HepG2 (cell line): ENCODE measurements at regions not wholly inside any gene's neighbourhood (a gene's known extent, or its start where the extent isn't known, plus 50 kb on each side); places are given as distances from the start of the nearest gene placed in this dataset.

Experiments used
- HNRNPH1 ChIP-seq: fragments of 200-400 bp; formaldehyde crosslinking; optimal IDR thresholded peaks from 2 replicates; pipeline ENCODE3; 2017; ENCODE audit warnings: mild to moderate bottlenecking, low read depth, low read length
- NR3C1 ChIP-seq: sonication (generic); formaldehyde crosslinking; IDR thresholded peaks from 2 replicates; pipeline ENCODE4 v1.4.0; 2020; ENCODE audit warnings: missing genetic modification reagents
- POLR2A ChIP-seq, 2 experiments: IDR thresholded peaks; 2 replicates each; pipeline ENCODE4 v1.6.1; 2011; ENCODE audit warnings: low read depth in 2 of 2, low read length in 2 of 2, mild to moderate bottlenecking in 1 of 2, moderate library complexity in 1 of 2; ENCODE audit not compliant: insufficient read depth in 1 of 2
- SNRNP70 ChIP-seq: fragments of 200-400 bp; formaldehyde crosslinking; IDR thresholded peaks from 2 replicates; pipeline ENCODE4 v1.6.1; 2017; ENCODE audit warnings: mild to moderate bottlenecking, low read depth, low read length, moderate library complexity
- SRSF4 ChIP-seq: fragments of 200-400 bp; formaldehyde crosslinking; IDR thresholded peaks from one replicate; pipeline ENCODE4 v1.6.1; 2018; ENCODE audit warnings: mild to moderate bottlenecking, low read depth, low read length, moderate library complexity; ENCODE audit not compliant: poor library complexity, severe bottlenecking
- ZNF605 ChIP-seq: sonication (generic); formaldehyde crosslinking; IDR thresholded peaks from 2 replicates; pipeline ENCODE4 v1.8.0; 2022; ENCODE audit warnings: mild to moderate bottlenecking, missing genetic modification reagents
- TF ChIP-seq, protein P1 (sequence below): sonication (generic); formaldehyde crosslinking; IDR thresholded peaks from 2 replicates; pipeline ENCODE4 v1.5.0; 2020; ENCODE audit warnings: missing genetic modification reagents
- TF ChIP-seq, protein P2 (sequence below): sonication (generic); formaldehyde crosslinking; IDR thresholded peaks from 2 replicates; pipeline ENCODE4 v1.5.0; 2020; ENCODE audit warnings: mild to moderate bottlenecking, missing genetic modification reagents, moderate library complexity
- TF ChIP-seq, protein P3 (sequence below): sonication (generic); formaldehyde crosslinking; IDR thresholded peaks from 2 replicates; pipeline ENCODE4 v1.4.0; 2020; ENCODE audit warnings: mild to moderate bottlenecking, missing genetic modification reagents
- TF ChIP-seq, protein P4 (sequence below): sonication (generic); formaldehyde crosslinking; IDR thresholded peaks from 2 replicates; pipeline ENCODE4 v1.5.0; 2020; ENCODE audit warnings: missing genetic modification reagents

DNA sequence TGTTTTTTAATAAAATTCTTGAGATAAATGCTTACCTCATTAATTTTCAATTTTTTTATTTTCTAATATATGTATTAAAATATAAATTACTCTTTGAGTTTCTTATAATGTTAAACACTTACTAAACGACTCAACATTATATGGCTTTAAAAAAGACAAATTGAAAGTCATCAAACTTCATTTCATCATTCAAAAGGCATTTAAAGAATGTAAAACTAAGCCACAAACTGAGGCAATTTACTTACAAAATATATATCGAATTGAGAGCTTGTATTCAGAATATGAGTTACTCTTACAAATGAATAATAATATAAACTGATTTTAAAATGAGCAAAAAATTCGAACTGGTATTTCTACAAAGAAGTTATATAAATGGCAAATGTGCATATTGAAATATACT, 1262.2 kb upstream of the PIK3C3 start:
- TF ChIP-seq HNRNPH1 (no peak), POLR2A (IDR thresholded peaks at IDR 0.05; ENCODE audit: insufficient read depth in 1 of 2, low read depth in 2 of 2, low read length in 2 of 2) (no peak), SRSF4 (no peak), NR3C1 (CRISPR knock-in tag) (no peak), SNRNP70 (no peak), ZNF605 (no peak)
- TF ChIP-seq, protein P1, sequence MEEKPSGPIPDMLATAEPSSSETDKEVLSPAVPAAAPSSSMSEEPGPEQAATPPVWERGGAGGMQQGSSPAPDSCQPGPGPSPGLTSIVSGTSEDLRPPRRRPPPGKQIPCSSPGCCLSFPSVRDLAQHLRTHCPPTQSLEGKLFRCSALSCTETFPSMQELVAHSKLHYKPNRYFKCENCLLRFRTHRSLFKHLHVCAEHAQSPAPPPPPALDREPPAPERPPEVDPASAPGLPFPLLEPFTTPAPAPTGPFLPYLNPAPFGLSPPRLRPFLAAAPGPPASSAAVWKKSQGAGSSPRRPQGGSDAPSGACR: no peak
- TF ChIP-seq, protein P2, sequence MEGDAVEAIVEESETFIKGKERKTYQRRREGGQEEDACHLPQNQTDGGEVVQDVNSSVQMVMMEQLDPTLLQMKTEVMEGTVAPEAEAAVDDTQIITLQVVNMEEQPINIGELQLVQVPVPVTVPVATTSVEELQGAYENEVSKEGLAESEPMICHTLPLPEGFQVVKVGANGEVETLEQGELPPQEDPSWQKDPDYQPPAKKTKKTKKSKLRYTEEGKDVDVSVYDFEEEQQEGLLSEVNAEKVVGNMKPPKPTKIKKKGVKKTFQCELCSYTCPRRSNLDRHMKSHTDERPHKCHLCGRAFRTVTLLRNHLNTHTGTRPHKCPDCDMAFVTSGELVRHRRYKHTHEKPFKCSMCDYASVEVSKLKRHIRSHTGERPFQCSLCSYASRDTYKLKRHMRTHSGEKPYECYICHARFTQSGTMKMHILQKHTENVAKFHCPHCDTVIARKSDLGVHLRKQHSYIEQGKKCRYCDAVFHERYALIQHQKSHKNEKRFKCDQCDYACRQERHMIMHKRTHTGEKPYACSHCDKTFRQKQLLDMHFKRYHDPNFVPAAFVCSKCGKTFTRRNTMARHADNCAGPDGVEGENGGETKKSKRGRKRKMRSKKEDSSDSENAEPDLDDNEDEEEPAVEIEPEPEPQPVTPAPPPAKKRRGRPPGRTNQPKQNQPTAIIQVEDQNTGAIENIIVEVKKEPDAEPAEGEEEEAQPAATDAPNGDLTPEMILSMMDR (CRISPR knock-in tag): no peak
- TF ChIP-seq, protein P3, sequence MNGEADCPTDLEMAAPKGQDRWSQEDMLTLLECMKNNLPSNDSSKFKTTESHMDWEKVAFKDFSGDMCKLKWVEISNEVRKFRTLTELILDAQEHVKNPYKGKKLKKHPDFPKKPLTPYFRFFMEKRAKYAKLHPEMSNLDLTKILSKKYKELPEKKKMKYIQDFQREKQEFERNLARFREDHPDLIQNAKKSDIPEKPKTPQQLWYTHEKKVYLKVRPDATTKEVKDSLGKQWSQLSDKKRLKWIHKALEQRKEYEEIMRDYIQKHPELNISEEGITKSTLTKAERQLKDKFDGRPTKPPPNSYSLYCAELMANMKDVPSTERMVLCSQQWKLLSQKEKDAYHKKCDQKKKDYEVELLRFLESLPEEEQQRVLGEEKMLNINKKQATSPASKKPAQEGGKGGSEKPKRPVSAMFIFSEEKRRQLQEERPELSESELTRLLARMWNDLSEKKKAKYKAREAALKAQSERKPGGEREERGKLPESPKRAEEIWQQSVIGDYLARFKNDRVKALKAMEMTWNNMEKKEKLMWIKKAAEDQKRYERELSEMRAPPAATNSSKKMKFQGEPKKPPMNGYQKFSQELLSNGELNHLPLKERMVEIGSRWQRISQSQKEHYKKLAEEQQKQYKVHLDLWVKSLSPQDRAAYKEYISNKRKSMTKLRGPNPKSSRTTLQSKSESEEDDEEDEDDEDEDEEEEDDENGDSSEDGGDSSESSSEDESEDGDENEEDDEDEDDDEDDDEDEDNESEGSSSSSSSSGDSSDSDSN (CRISPR knock-in tag): no peak
- TF ChIP-seq, protein P4, sequence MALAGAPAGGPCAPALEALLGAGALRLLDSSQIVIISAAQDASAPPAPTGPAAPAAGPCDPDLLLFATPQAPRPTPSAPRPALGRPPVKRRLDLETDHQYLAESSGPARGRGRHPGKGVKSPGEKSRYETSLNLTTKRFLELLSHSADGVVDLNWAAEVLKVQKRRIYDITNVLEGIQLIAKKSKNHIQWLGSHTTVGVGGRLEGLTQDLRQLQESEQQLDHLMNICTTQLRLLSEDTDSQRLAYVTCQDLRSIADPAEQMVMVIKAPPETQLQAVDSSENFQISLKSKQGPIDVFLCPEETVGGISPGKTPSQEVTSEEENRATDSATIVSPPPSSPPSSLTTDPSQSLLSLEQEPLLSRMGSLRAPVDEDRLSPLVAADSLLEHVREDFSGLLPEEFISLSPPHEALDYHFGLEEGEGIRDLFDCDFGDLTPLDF (CRISPR knock-in tag): no peak
